ENCODE measurements at regions not wholly inside any gene's neighbourhood (a gene's known extent, or its start where the extent isn't known, plus 50 kb on each side); places are given as distances from the start of the nearest gene placed in this dataset.
"Not testable (repeated sequence)": the region's sequence is repeated elsewhere in the genome, so short reads cannot be mapped to it uniquely, and the experiment has no call there.

DNA sequence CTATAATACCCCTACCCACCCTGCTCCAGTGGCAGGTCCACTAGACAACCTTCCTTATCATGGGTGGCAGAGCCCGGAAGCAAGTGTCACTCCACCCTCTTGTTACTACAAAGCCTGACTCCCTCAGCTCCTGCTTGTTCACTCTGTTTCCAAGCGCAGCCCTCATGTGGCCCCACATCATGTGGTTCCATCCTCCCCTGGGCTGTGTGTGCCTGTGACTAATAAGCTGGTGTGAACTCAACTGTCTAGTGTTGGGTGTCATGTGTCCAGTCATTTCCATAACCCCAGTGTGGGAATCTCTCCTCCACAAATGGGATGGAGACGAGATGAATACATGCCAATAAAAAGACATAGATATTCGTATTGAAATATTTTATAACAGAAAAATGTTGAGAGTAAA, 87.0 kb downstream of the GOLGA8T start:
- TF ChIP-seq, protein P1, sequence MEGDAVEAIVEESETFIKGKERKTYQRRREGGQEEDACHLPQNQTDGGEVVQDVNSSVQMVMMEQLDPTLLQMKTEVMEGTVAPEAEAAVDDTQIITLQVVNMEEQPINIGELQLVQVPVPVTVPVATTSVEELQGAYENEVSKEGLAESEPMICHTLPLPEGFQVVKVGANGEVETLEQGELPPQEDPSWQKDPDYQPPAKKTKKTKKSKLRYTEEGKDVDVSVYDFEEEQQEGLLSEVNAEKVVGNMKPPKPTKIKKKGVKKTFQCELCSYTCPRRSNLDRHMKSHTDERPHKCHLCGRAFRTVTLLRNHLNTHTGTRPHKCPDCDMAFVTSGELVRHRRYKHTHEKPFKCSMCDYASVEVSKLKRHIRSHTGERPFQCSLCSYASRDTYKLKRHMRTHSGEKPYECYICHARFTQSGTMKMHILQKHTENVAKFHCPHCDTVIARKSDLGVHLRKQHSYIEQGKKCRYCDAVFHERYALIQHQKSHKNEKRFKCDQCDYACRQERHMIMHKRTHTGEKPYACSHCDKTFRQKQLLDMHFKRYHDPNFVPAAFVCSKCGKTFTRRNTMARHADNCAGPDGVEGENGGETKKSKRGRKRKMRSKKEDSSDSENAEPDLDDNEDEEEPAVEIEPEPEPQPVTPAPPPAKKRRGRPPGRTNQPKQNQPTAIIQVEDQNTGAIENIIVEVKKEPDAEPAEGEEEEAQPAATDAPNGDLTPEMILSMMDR (conservative IDR thresholded peaks at IDR 0.05 in 1 of 2, IDR thresholded peaks at IDR 0.05 in 1 of 2; ENCODE audit: low read depth in 1 of 2, low read length in 2 of 2), result not testable (repeated sequence)
- not testable (repeated sequence) for TF ChIP-seq EZH2 (IDR thresholded peaks at IDR 0.05; ENCODE audit: low read length, missing control alignments)

Measured in fibroblast of lung (primary cell).